Endothelial cell of umbilical vein (primary cell): ENCODE measurements at regions not wholly inside any gene's neighbourhood (a gene's known extent, or its start where the extent isn't known, plus 50 kb on each side); places are given as distances from the start of the nearest gene placed in this dataset.

ENCODE experiments used
- BruUV-seq: library from RNA; stranded (reverse); fragments of 400-500 nt; replicated peaks from 2 replicates; lab custom pipeline; 2021; lab: Mats Ljungman, UMichigan
- CTCF ChIA-PET: fragments of 300-600, 350-600 bp; sonication (Branson Sonifier 250); formaldehyde crosslinking; loops from one replicate; lab custom pipeline; 2021; ENCODE audit warnings: antibody characterized with exemption, inconsistent platforms; lab: Charles Lee
- POLR2A ChIA-PET: fragments of 300-600, 350-600 bp; sonication (Branson Sonifier 250); formaldehyde crosslinking; loops from one replicate; lab custom pipeline; 2021; ENCODE audit warnings: antibody characterized with exemption, inconsistent platforms; lab: Charles Lee
- DNase-seq: peaks from one replicate; pipeline ENCODE4 v3.0.0-alpha.2; 2011; ENCODE audit warnings: low read depth, low spot score
- FAIRE-seq: peaks from 2 replicates; lab custom pipeline; 2011; peaks lifted over from hg19 to GRCh38; lab: Jason Lieb, UNC
- H2AFZ ChIP-seq: 2 replicates; pipeline ENCODE4 v1.6.0; 2012; ENCODE audit warnings: low read depth, low read length, control low read depth, inconsistent platforms
- H3K27ac ChIP-seq: 2 replicates; pipeline ENCODE4 v1.5.1; 2011; ENCODE audit warnings: low read depth, mild to moderate bottlenecking, control low read depth, low read length, moderate library complexity; ENCODE audit not compliant: insufficient read depth
- H3K27me3 ChIP-seq, 2 experiments: 2 replicates each; pipeline versions ENCODE4 v1.6.0 to v1.6.1; 2011; ENCODE audit warnings: low read length in 2 of 2, mixed read lengths in 1 of 2; ENCODE audit not compliant: control insufficient read depth in 2 of 2, insufficient read depth in 2 of 2
- H3K36me3 ChIP-seq, 2 experiments: 2 replicates in 1 of 2; 3 replicates in 1 of 2; pipeline ENCODE4 v1.5.1; 2011; ENCODE audit warnings: low read length in 2 of 2, mild to moderate bottlenecking in 1 of 2, moderate library complexity in 1 of 2; ENCODE audit not compliant: control insufficient read depth in 2 of 2, insufficient read depth in 2 of 2; ENCODE audit errors: extremely low read depth in 1 of 2
- H3K4me1 ChIP-seq: 3 replicates; pipeline ENCODE4 v1.5.1; 2011; ENCODE audit warnings: mild to moderate bottlenecking, low read length; ENCODE audit not compliant: control insufficient read depth, insufficient read depth; ENCODE audit errors: extremely low read depth
- H3K4me2 ChIP-seq: 2 replicates; pipeline ENCODE4 v1.6.1; 2011; ENCODE audit warnings: low read length, control low read depth, mixed read lengths; ENCODE audit not compliant: insufficient read depth
- H3K4me3 ChIP-seq, 3 experiments: fragments of 200-600 bp in 1 of 3; sonication (generic), shearing (Covaris generic) in 1 of 3; replicated peaks in 1 of 3; 2 replicates each; pipeline ENCODE4 v1.5.1; 2011 to 2016; ENCODE audit warnings: control low read depth in 3 of 3, low read length in 3 of 3, mild to moderate bottlenecking in 2 of 3, inconsistent platforms in 1 of 3, low read depth in 1 of 3, moderate library complexity in 1 of 3; ENCODE audit not compliant: insufficient read depth in 1 of 3
- H3K79me2 ChIP-seq: 2 replicates; pipeline ENCODE4 v1.6.0; 2012; ENCODE audit warnings: low read length, inconsistent platforms; ENCODE audit not compliant: control insufficient read depth, insufficient read depth
- H3K9ac ChIP-seq: replicated peaks from 2 replicates; pipeline ENCODE3; 2011; ENCODE audit warnings: low read length, control low read depth; ENCODE audit not compliant: insufficient read depth; ENCODE audit errors: extremely low read depth
- H3K9me1 ChIP-seq: replicated peaks from 3 replicates; pipeline ENCODE4 v1.6.0; 2011; ENCODE audit warnings: mild to moderate bottlenecking, low read length; ENCODE audit not compliant: control insufficient read depth, insufficient read depth; ENCODE audit errors: extremely low read depth
- H3K9me3 ChIP-seq: replicated peaks from 2 replicates; pipeline ENCODE4 v1.5.1; 2012; ENCODE audit warnings: low read length, inconsistent platforms; ENCODE audit not compliant: control insufficient read depth, insufficient read depth
- H4K20me1 ChIP-seq: replicated peaks from 2 replicates; pipeline ENCODE3; 2011; ENCODE audit warnings: mild to moderate bottlenecking, low read length; ENCODE audit not compliant: control insufficient read depth, insufficient read depth; ENCODE audit errors: extremely low read depth
- EZH2 ChIP-seq: IDR thresholded peaks from 2 replicates; pipeline ENCODE4 v1.6.1; 2012; ENCODE audit warnings: borderline replicate concordance, low read depth, mild to moderate bottlenecking, moderate library complexity, low read length, inconsistent platforms; ENCODE audit not compliant: severe bottlenecking
- FOS ChIP-seq: IDR thresholded peaks from 2 replicates; pipeline ENCODE4 v1.6.1; 2011; ENCODE audit warnings: mild to moderate bottlenecking, low read length, moderate library complexity, borderline replicate concordance; ENCODE audit not compliant: insufficient read depth
- GATA2 ChIP-seq: IDR thresholded peaks from 2 replicates; pipeline ENCODE4 v1.7.0; 2011; ENCODE audit warnings: low read depth, mild to moderate bottlenecking, moderate library complexity, mixed read lengths, low read length; ENCODE audit not compliant: insufficient read length, insufficient read depth
- JUN ChIP-seq: IDR thresholded peaks from 2 replicates; pipeline ENCODE4 v1.6.1; 2011; ENCODE audit warnings: borderline replicate concordance, low read depth; ENCODE audit not compliant: insufficient read length, insufficient read depth
- MYC ChIP-seq: IDR thresholded peaks from one replicate; pipeline ENCODE4 v1.6.1; 2011; ENCODE audit warnings: mild to moderate bottlenecking, low read depth, low read length
- POLR2A ChIP-seq: IDR thresholded peaks from 2 replicates; pipeline ENCODE4 v1.6.1; 2012; ENCODE audit warnings: low read depth, mild to moderate bottlenecking, control low read depth, low read length
- POLR2AphosphoS5 ChIP-seq: IDR thresholded peaks from 2 replicates; pipeline ENCODE4 v1.6.1; 2012; ENCODE audit warnings: low read depth, mild to moderate bottlenecking, control low read depth, low read length, moderate library complexity; ENCODE audit not compliant: insufficient read depth
- dilution Hi-C: fragments of 300-500 bp; cut with MboI; formaldehyde crosslinking; loops from one replicate; pipeline ENCODE4 v1.15.0; 2019; ENCODE audit warnings: low sequenced_read_pairs; ENCODE audit not compliant: extremely low pct_ligation_motif_present
- intact Hi-C: fragments of 100-400 bp; cut with micrococcal nuclease; formaldehyde crosslinking; loops from one replicate; pipeline ENCODE4 v1.10.0; 2022
- TF ChIP-seq, protein P1 (sequence below), 2 donors: IDR thresholded peaks; 1 replicate in 1 of 2; 2 replicates in 1 of 2; pipeline ENCODE4 v1.5.1; 2011; ENCODE audit warnings: low read length in 2 of 2, mild to moderate bottlenecking in 2 of 2, moderate library complexity in 2 of 2, control low read depth in 1 of 2, inconsistent platforms in 1 of 2, low read depth in 1 of 2; ENCODE audit not compliant: insufficient read depth in 1 of 2; ENCODE audit errors: extremely low read depth in 1 of 2
- TF ChIP-seq, protein P2 (sequence below): IDR thresholded peaks from 2 replicates; pipeline ENCODE4 v1.6.1; 2011; ENCODE audit not compliant: insufficient read depth, insufficient read length

DNA sequence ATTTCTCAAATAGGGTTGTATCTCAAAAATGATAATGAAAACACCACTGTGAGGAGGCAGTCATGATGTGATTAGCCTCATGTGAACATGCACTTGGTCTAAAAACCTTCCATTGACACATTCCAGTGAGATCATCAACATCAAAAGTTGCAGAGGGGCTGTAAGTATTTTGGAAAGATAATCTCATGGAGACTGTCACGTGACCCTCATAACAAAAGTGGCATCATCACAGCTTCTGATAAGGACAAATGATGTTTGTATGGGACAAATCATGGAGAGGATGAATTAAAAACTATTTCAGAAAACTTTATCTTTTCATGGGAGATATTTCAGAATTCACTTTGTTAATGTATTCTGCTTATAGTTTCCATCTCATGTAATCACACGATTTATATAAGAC is 203.1 kb upstream of the NDN start:
- Histone ChIP-seq H3K79me2 (no peaks in the 10 kb centered on the region), H3K27ac (no peak overlapping the region), H2AFZ (no peak overlapping the region), H3K9me3 (peaks cover 4% of the 10 kb centered on the region), H3K36me3 (no peaks in the 10 kb centered on the region), H3K4me1 (no peaks in the 10 kb centered on the region), H3K27me3 (no peaks in the 10 kb centered on the region), H3K9ac (no peak overlapping the region), H3K9me1 (no peaks in the 10 kb centered on the region), H4K20me1 (no peaks in the 10 kb centered on the region), H3K4me2 (no peak overlapping the region), H3K4me3 (no peak overlapping the region)
- intact Hi-C loops = no loop called here
- dilution Hi-C loops = no loop called here
- BruUV-seq = no TSS peak
- TF ChIP-seq, protein P1, sequence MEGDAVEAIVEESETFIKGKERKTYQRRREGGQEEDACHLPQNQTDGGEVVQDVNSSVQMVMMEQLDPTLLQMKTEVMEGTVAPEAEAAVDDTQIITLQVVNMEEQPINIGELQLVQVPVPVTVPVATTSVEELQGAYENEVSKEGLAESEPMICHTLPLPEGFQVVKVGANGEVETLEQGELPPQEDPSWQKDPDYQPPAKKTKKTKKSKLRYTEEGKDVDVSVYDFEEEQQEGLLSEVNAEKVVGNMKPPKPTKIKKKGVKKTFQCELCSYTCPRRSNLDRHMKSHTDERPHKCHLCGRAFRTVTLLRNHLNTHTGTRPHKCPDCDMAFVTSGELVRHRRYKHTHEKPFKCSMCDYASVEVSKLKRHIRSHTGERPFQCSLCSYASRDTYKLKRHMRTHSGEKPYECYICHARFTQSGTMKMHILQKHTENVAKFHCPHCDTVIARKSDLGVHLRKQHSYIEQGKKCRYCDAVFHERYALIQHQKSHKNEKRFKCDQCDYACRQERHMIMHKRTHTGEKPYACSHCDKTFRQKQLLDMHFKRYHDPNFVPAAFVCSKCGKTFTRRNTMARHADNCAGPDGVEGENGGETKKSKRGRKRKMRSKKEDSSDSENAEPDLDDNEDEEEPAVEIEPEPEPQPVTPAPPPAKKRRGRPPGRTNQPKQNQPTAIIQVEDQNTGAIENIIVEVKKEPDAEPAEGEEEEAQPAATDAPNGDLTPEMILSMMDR (IDR thresholded peaks at IDR 0.05; ENCODE audit: extremely low read depth in 1 of 2, insufficient read depth in 1 of 2, low read depth in 1 of 2, low read length in 2 of 2) = no peak
- TF ChIP-seq POLR2AphosphoS5 = no peak
- TF ChIP-seq, protein P2, sequence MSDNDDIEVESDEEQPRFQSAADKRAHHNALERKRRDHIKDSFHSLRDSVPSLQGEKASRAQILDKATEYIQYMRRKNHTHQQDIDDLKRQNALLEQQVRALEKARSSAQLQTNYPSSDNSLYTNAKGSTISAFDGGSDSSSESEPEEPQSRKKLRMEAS = no peak
- TF ChIP-seq JUN = no peak
- TF ChIP-seq MYC = no peak
- no peak for TF ChIP-seq POLR2A
- no peak for TF ChIP-seq EZH2
- TF ChIP-seq GATA2 = no peak
- no peak for TF ChIP-seq FOS
- FAIRE-seq (no peak), DNase-seq (no peak)
- ChIA-PET POLR2A (no interaction called here), CTCF (no interaction called here)
